ENCODE measurements at regions not wholly inside any gene's neighbourhood (a gene's known extent, or its start where the extent isn't known, plus 50 kb on each side); places are given as distances from the start of the nearest gene placed in this dataset.

- TF ChIP-seq CEBPB (IDR thresholded peaks at IDR 0.05), result peak; percentile 57
- no peak for TF ChIP-seq EP300 (IDR thresholded peaks at IDR 0.05; ENCODE audit: borderline replicate concordance)
- TF ChIP-seq TCF12 (IDR thresholded peaks at IDR 0.05; ENCODE audit: low read depth), result no peak
- TF ChIP-seq USF1 (IDR thresholded peaks at IDR 0.05), result no peak
- TF ChIP-seq, protein P1, sequence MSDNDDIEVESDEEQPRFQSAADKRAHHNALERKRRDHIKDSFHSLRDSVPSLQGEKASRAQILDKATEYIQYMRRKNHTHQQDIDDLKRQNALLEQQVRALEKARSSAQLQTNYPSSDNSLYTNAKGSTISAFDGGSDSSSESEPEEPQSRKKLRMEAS (IDR thresholded peaks at IDR 0.05), result no peak
- TF ChIP-seq, protein P2, sequence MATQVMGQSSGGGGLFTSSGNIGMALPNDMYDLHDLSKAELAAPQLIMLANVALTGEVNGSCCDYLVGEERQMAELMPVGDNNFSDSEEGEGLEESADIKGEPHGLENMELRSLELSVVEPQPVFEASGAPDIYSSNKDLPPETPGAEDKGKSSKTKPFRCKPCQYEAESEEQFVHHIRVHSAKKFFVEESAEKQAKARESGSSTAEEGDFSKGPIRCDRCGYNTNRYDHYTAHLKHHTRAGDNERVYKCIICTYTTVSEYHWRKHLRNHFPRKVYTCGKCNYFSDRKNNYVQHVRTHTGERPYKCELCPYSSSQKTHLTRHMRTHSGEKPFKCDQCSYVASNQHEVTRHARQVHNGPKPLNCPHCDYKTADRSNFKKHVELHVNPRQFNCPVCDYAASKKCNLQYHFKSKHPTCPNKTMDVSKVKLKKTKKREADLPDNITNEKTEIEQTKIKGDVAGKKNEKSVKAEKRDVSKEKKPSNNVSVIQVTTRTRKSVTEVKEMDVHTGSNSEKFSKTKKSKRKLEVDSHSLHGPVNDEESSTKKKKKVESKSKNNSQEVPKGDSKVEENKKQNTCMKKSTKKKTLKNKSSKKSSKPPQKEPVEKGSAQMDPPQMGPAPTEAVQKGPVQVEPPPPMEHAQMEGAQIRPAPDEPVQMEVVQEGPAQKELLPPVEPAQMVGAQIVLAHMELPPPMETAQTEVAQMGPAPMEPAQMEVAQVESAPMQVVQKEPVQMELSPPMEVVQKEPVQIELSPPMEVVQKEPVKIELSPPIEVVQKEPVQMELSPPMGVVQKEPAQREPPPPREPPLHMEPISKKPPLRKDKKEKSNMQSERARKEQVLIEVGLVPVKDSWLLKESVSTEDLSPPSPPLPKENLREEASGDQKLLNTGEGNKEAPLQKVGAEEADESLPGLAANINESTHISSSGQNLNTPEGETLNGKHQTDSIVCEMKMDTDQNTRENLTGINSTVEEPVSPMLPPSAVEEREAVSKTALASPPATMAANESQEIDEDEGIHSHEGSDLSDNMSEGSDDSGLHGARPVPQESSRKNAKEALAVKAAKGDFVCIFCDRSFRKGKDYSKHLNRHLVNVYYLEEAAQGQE (IDR thresholded peaks at IDR 0.05; ENCODE audit: low read depth), result no peak
- no peak for TF ChIP-seq TEAD4 (IDR thresholded peaks at IDR 0.05)
- no peak for TF ChIP-seq CREB1 (IDR thresholded peaks at IDR 0.05; ENCODE audit: low read depth)
- no peak for TF ChIP-seq EGR1 (IDR thresholded peaks at IDR 0.05)
- TF ChIP-seq YY1 (IDR thresholded peaks at IDR 0.05; ENCODE audit: low read depth), result no peak
- no peak for TF ChIP-seq TAF1 (IDR thresholded peaks at IDR 0.05; ENCODE audit: low read depth)
- TF ChIP-seq RAD21 (IDR thresholded peaks at IDR 0.05; ENCODE audit: low read depth), result no peak
- no peak for TF ChIP-seq NFIC (IDR thresholded peaks at IDR 0.05)
These were observed 141.7 kb upstream of the SERP2 start for GRCh38 chr13:44231786-44232516.
